ENCODE measurements at regions not wholly inside any gene's neighbourhood (a gene's known extent, or its start where the extent isn't known, plus 50 kb on each side); places are given as distances from the start of the nearest gene placed in this dataset.

DNA sequence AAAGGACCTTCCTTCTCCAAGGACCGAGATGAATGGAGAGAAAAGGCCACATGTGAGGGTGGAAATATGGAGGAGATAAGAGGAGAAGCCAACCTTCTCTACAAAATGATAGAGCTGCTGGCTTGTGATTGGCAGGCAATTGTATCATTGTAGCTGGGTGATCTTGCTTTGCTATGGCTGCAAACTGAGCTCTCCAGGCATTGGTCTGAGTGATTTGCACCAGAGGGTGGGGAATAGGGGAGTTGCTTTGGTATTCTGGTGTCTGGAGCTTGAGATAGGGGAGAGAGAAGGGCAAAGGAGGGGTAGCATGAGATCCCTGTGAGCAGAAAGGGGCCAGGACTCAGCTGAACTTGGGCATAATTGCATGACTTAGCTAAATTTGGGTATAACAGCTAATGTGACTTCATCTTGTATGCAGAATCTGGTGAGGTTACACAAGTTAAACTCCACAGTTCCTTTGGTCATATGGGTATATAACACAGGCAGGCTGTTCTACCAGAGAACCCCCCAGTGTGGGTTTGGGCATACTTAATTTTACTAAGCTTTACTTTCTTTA, 72.0 kb downstream of the FOS start:
- no peak for DNase-seq
- no peak overlapping the region for H3K27ac ChIP-seq (ENCODE audit: low read length)
- no peak overlapping the region for H3K4me3 ChIP-seq (ENCODE audit: low read length)
- H3K4me1 ChIP-seq (ENCODE audit: control insufficient read depth, insufficient read depth, low read length): no peaks in the 10 kb centered on the region
- no peaks in the 10 kb centered on the region for H3K36me3 ChIP-seq (ENCODE audit: control insufficient read depth, insufficient read depth, low read length)
- H3K9me3 ChIP-seq (replicated peaks; ENCODE audit: control insufficient read depth, low read depth, low read length): peaks cover 6% of the 10 kb centered on the region
- WGBS (ENCODE audit: insufficient coverage): no CpG with 5 or more reads among the region's 1 CpG
- H3K27me3 ChIP-seq (ENCODE audit: control insufficient read depth, insufficient read depth, low read length): no peaks in the 10 kb centered on the region

DNA sequence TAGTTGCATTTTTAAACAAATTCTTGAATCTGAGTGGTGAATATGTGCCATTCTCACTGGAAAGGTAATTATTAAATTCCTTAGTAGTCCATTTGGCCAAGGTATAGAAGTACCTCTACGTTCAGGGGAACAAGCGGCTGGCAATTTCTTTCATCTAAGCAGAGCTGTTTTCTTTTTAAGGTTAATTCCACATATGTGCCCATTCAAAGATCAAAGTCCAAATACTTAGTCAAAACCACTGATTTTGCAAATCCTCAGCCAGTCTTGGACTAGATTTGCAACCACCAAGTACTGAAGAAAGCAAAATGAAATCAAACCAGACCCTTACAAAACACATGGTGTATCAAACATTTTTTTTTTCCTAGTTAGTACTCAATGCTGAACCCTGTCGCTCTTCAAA, 68.7 kb upstream of the JDP2 start:
- Histone ChIP-seq H3K27me3 (ENCODE audit: control insufficient read depth, insufficient read depth, low read length) (no peaks in the 10 kb centered on the region), H3K36me3 (ENCODE audit: control insufficient read depth, insufficient read depth, low read length) (no peaks in the 10 kb centered on the region), H3K27ac (ENCODE audit: low read length) (no peak overlapping the region), H3K9me3 (replicated peaks; ENCODE audit: control insufficient read depth, low read depth, low read length) (no peaks in the 10 kb centered on the region), H3K4me3 (ENCODE audit: low read length) (no peak overlapping the region), H3K4me1 (ENCODE audit: control insufficient read depth, insufficient read depth, low read length) (peaks cover 17% of the 10 kb centered on the region)
- 79% methylated on average over 2 of the region's 3 CpGs for WGBS (ENCODE audit: insufficient coverage)
- no peak for DNase-seq

DNA sequence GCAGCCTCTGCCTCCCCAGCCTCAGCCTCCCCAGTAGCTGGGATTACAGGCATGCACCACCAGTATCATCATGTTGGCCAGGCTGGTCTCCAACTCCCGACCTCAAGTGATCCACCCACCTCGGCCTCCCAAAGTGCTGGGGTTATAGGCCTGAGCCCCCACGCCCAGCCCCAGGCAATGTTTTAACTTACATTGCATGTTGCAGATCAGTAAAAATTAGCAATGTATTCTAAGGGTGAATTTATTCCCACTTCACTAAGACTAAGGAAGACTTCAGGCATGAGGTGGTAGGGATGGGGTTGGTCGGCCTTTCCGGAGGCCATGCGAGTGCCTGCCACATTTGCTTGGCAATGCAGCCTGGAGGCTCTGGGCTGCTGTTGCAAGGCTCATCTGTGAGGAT, 66.8 kb upstream of the JDP2 start:
- Histone ChIP-seq H3K4me1 (ENCODE audit: control insufficient read depth, insufficient read depth, low read length) (peaks cover 18% of the 10 kb centered on the region), H3K27me3 (ENCODE audit: control insufficient read depth, insufficient read depth, low read length) (peaks cover 2% of the 10 kb centered on the region), H3K27ac (ENCODE audit: low read length) (no peak overlapping the region), H3K36me3 (ENCODE audit: control insufficient read depth, insufficient read depth, low read length) (no peaks in the 10 kb centered on the region), H3K9me3 (replicated peaks; ENCODE audit: control insufficient read depth, low read depth, low read length) (no peaks in the 10 kb centered on the region), H3K4me3 (ENCODE audit: low read length) (no peak overlapping the region)
- no peak for DNase-seq
- WGBS (ENCODE audit: insufficient coverage): 40% methylated on average over 1 of the region's 6 CpGs

DNA sequence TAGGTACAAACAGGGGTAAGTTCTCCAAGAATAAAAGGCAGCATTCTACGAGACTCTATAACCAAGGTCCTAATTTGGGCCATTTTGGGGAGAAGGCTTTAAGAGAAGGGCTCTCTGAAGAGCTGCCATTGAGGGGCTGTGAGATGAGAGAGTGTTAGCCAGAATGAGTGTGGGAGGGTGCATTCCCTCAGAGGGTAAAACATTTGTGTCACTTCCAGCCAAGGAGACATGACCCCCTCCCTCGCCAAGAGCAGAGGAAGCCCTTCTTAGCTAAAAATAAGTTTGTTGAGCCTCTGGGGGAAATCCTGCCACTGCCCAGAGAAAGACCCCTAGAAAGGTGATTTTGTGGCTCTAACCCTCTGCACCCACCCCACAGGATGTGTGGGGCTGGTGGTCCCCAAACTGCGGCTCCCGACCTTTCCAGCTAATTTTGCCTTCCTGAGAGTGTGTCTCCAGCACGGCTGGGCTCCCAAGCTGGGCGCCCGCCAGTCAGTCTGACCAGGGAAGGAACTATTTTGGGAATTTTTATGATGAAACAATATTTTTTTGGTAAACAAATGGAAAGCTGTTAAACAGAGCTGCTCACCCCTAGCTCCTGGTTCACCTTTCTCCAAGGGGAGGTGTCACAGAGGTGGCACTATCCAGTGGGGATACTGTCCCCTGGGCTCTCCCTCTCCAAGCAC, 65.9 kb upstream of the JDP2 start:
- H3K27ac ChIP-seq (ENCODE audit: low read length): no peak overlapping the region
- H3K4me3 ChIP-seq (ENCODE audit: low read length): no peak overlapping the region
- peaks cover 20% of the 10 kb centered on the region for H3K4me1 ChIP-seq (ENCODE audit: control insufficient read depth, insufficient read depth, low read length)
- peaks cover 3% of the 10 kb centered on the region for H3K27me3 ChIP-seq (ENCODE audit: control insufficient read depth, insufficient read depth, low read length)
- DNase-seq: no peak
- H3K36me3 ChIP-seq (ENCODE audit: control insufficient read depth, insufficient read depth, low read length): no peaks in the 10 kb centered on the region
- H3K9me3 ChIP-seq (replicated peaks; ENCODE audit: control insufficient read depth, low read depth, low read length): no peaks in the 10 kb centered on the region
- no CpG with 5 or more reads among the region's 7 CpGs for WGBS (ENCODE audit: insufficient coverage)

DNA sequence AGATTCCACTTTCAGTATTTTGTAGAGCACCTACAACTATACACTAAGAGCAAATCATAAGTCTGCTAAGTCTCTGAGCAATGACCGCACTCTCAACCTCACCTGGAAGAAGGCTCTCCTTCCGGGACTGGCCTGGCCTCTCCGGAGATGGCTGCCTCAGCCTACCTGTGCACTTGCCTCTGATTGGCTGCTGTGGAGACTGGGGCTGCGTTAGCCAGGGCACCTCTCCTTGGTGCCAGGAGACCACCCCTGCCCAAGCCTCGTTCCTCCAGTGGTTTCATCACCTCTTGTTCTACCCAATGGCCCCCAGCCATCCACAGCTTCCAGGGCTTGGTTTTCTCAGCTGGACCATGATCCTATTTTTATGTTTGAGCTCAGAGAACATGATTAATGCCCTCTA, 64.7 kb upstream of the JDP2 start:
- peaks cover 3% of the 10 kb centered on the region for H3K27me3 ChIP-seq (ENCODE audit: control insufficient read depth, insufficient read depth, low read length)
- H3K4me1 ChIP-seq (ENCODE audit: control insufficient read depth, insufficient read depth, low read length): peaks cover 29% of the 10 kb centered on the region
- 97% methylated on average over 5 of the region's 5 CpGs for WGBS (ENCODE audit: insufficient coverage)
- no peaks in the 10 kb centered on the region for H3K9me3 ChIP-seq (replicated peaks; ENCODE audit: control insufficient read depth, low read depth, low read length)
- no peak overlapping the region for H3K4me3 ChIP-seq (ENCODE audit: low read length)
- no peak for DNase-seq
- H3K36me3 ChIP-seq (ENCODE audit: control insufficient read depth, insufficient read depth, low read length): no peaks in the 10 kb centered on the region
- no peak overlapping the region for H3K27ac ChIP-seq (ENCODE audit: low read length)

DNA sequence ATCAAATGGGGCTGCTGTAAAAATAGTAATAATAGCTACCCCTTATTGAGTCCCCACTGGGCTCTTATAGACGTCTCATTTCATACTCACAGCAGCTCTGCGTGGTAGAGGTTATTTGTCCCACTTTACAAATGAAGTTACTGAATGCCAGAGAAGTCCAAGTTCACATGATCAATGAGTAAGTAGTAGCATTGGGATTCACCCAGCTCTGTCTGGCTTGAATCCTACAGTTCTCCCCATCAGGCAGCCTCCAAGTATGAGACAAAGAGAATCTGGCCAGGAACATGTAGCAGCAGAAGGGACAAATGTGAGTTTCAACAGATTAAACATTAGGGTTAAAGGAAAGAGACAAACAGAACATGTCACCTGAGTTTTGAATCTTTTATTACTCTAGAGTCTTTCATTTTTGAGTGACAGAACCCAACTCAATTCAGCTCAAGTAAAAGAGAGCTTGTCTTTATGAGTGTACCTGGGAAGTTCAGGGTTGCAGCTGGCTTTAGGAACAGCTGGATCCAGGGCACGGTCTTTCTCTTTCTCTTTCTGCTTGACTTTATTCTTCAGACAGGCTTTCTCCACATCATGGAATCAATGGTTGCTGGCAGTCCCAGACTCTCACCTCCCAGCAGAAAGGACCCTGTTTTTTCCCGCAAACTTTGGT, 64.1 kb upstream of the JDP2 start:
- Histone ChIP-seq H3K36me3 (ENCODE audit: control insufficient read depth, insufficient read depth, low read length) (no peaks in the 10 kb centered on the region), H3K27ac (ENCODE audit: low read length) (no peak overlapping the region), H3K9me3 (replicated peaks; ENCODE audit: control insufficient read depth, low read depth, low read length) (no peaks in the 10 kb centered on the region), H3K4me1 (ENCODE audit: control insufficient read depth, insufficient read depth, low read length) (peaks cover 35% of the 10 kb centered on the region), H3K27me3 (ENCODE audit: control insufficient read depth, insufficient read depth, low read length) (peaks cover 3% of the 10 kb centered on the region), H3K4me3 (ENCODE audit: low read length) (no peak overlapping the region)
- 67% methylated on average over 1 of the region's 4 CpGs for WGBS (ENCODE audit: insufficient coverage)
- peak; percentile 55 for DNase-seq

DNA sequence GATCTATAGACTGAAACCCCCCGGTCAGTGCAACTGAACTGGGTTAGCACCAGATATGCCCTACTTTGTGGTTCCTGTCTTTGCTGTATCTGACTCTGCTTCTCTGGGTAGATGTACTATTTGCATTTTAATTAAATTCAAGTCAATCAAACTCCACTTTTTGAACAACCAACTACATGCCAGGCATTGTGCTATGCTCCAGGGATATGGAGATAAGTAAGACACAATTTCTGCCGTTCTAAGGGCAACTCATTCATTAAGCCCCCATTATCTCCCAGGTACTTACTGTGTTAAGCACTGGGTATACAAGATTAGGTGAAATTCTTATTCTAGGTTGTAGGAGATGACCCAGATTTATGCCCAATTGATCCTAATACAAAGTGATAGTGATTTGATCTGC, 62.7 kb upstream of the JDP2 start:
- Histone ChIP-seq H3K27ac (ENCODE audit: low read length) (no peak overlapping the region), H3K9me3 (replicated peaks; ENCODE audit: control insufficient read depth, low read depth, low read length) (no peaks in the 10 kb centered on the region), H3K4me3 (ENCODE audit: low read length) (no peak overlapping the region), H3K4me1 (ENCODE audit: control insufficient read depth, insufficient read depth, low read length) (peaks cover 49% of the 10 kb centered on the region), H3K27me3 (ENCODE audit: control insufficient read depth, insufficient read depth, low read length) (peaks cover 3% of the 10 kb centered on the region), H3K36me3 (ENCODE audit: control insufficient read depth, insufficient read depth, low read length) (no peaks in the 10 kb centered on the region)
- no CpG with 5 or more reads among the region's 2 CpGs for WGBS (ENCODE audit: insufficient coverage)
- no peak for DNase-seq

DNA sequence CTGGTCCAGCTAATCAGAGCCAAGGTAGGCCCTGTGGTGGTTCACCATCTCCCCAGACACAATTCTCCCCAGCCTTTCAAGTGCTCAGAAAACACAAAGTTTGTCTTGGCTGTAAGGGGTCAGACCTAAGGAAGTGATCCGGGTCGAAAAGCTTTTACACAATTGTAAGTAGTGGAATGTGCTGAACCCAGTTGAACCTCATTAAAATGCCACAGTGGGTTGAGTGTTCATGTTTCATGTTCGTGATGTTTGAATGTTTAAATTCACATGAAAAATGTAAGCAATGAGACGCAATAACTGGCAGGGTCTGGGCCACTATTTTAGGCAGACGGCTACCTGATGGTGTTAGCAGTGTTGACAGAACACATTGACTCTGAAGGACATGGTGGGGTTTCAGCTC, 60.9 kb upstream of the JDP2 start:
- 62% methylated on average over 5 of the region's 5 CpGs for WGBS (ENCODE audit: insufficient coverage)
- Histone ChIP-seq H3K4me3 (ENCODE audit: low read length) (no peak overlapping the region), H3K27me3 (ENCODE audit: control insufficient read depth, insufficient read depth, low read length) (peaks cover 3% of the 10 kb centered on the region), H3K27ac (ENCODE audit: low read length) (peak overlapping the region; percentile 13), H3K4me1 (ENCODE audit: control insufficient read depth, insufficient read depth, low read length) (peaks cover 53% of the 10 kb centered on the region), H3K36me3 (ENCODE audit: control insufficient read depth, insufficient read depth, low read length) (no peaks in the 10 kb centered on the region), H3K9me3 (replicated peaks; ENCODE audit: control insufficient read depth, low read depth, low read length) (no peaks in the 10 kb centered on the region)
- DNase-seq: no peak

DNA sequence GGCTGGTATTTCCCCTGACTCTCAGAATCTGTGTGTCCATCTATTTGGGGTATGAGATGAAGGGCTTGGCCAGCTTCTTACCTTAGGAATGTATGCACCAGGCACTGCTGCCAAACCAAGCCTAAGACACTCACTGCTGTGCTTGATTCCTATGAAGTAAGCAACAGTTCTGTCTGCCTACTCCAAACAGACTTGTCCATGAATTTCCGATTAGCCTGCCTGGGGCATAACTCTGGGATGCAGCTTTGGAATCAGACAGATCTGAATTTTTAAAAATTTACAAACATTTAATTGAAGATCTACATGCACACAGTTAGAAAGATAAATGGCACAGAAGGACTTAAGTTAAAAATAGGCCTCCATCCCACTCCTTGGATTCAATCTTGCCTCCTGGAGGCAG, 59.5 kb upstream of the JDP2 start:
- H3K4me1 ChIP-seq (ENCODE audit: control insufficient read depth, insufficient read depth, low read length): peaks cover 56% of the 10 kb centered on the region
- H3K36me3 ChIP-seq (ENCODE audit: control insufficient read depth, insufficient read depth, low read length): no peaks in the 10 kb centered on the region
- H3K27ac ChIP-seq (ENCODE audit: low read length): peak overlapping the region; percentile 52
- no peaks in the 10 kb centered on the region for H3K9me3 ChIP-seq (replicated peaks; ENCODE audit: control insufficient read depth, low read depth, low read length)
- H3K27me3 ChIP-seq (ENCODE audit: control insufficient read depth, insufficient read depth, low read length): peaks cover 3% of the 10 kb centered on the region
- no peak overlapping the region for H3K4me3 ChIP-seq (ENCODE audit: low read length)
- no CpG with 5 or more reads among the region's 1 CpG for WGBS (ENCODE audit: insufficient coverage)
- DNase-seq: no peak

DNA sequence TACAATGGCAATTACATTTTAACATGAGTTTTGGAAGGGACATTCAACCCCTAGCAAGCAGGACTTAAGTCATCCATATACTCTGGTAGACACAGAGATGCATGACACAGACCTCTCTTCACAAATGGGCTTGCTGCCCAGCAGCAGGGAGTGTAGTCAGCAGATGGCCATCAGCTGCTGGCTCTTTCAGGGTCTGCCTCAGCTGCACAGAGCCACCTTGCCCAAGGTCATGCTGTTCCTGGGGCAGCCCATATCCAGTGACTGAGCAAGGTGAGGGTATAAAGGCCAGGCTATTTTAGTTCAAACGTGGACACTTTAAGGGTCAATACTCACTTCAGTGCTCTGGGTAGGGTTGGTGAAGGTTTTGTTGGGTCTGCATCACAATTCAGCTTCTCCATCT, 58.3 kb upstream of the JDP2 start:
- Histone ChIP-seq H3K27me3 (ENCODE audit: control insufficient read depth, insufficient read depth, low read length) (peaks cover 3% of the 10 kb centered on the region), H3K4me1 (ENCODE audit: control insufficient read depth, insufficient read depth, low read length) (peaks cover 51% of the 10 kb centered on the region), H3K4me3 (ENCODE audit: low read length) (no peak overlapping the region), H3K9me3 (replicated peaks; ENCODE audit: control insufficient read depth, low read depth, low read length) (no peaks in the 10 kb centered on the region), H3K27ac (ENCODE audit: low read length) (peak overlapping the region; percentile 81), H3K36me3 (ENCODE audit: control insufficient read depth, insufficient read depth, low read length) (no peaks in the 10 kb centered on the region)
- DNase-seq: peak; percentile 86
- no CpG with 5 or more reads among the region's 1 CpG for WGBS (ENCODE audit: insufficient coverage)

Data from muscle of leg (tissue), 3 donors.